ENCODE measurements at regions not wholly inside any gene's neighbourhood (a gene's known extent, or its start where the extent isn't known, plus 50 kb on each side); places are given as distances from the start of the nearest gene placed in this dataset.
A peak's percentile ranks its signal among the peaks of the same experiment; 100 is the strongest.

- 80% methylated on average over 1 of the region's 2 CpGs for WGBS (ENCODE audit: insufficient coverage)
- no peaks in the 10 kb centered on the region for H3K36me3 Mint-ChIP-seq
- Histone ChIP-seq H3K27me3 (ENCODE audit: control insufficient read depth in 2 of 2, insufficient read depth in 2 of 2, low read length in 2 of 2) (no peaks in the 10 kb centered on the region), H3K36me3 (replicated peaks in 1 of 2; ENCODE audit: control insufficient read depth in 1 of 2, insufficient read depth in 2 of 2, low read length in 2 of 2) (no peaks in the 10 kb centered on the region), H4K20me1 (ENCODE audit: insufficient read depth, low read length) (no peaks in the 10 kb centered on the region), H3K9me3 (replicated peaks in 1 of 2; ENCODE audit: control insufficient read depth in 1 of 2, insufficient read depth in 1 of 2, low read length in 2 of 2) (no peaks in the 10 kb centered on the region), H3K79me2 (ENCODE audit: insufficient read depth, low read length) (no peaks in the 10 kb centered on the region), H3K27ac (ENCODE audit: low read depth in 1 of 2, low read length in 2 of 2) (no peak overlapping the region), H3K4me2 (replicated peaks; ENCODE audit: extremely low read depth, low read length, poor library complexity, severe bottlenecking) (no peak overlapping the region), H3K9ac (ENCODE audit: insufficient read depth, low read length, poor library complexity, severe bottlenecking) (no peak overlapping the region), H2AFZ (ENCODE audit: insufficient read depth, low read depth, low read length, poor library complexity, severe bottlenecking) (no peak overlapping the region), H3K4me1 (ENCODE audit: control insufficient read depth in 1 of 2, insufficient read depth in 2 of 2, low read length in 2 of 2) (no peaks in the 10 kb centered on the region), H3K4me3 (replicated peaks in 1 of 3; ENCODE audit: low read depth in 2 of 3, low read length in 3 of 3) (no peak overlapping the region)
- intact Hi-C loops (cut with micrococcal nuclease), result no loop called here
- H3K4me3 Mint-ChIP-seq, result no peak overlapping the region
- H3K27me3 Mint-ChIP-seq (ENCODE audit: low read depth in 3 of 3), result peaks cover 0 to 2% (median 2%) of the 10 kb centered on the region in 3 donors
- TF ChIP-seq CTCF (IDR thresholded peaks at IDR 0.05), result no peak
- no peaks in the 10 kb centered on the region for H3K9me3 Mint-ChIP-seq
- peak in 1 of 3 donors; percentile 9 for DNase-seq
- H3K27ac Mint-ChIP-seq, result peak overlapping the region in 1 of 7 donors; percentile 39
- peaks cover 2% of the 10 kb centered on the region for H3K4me1 Mint-ChIP-seq
Measured at GRCh38 chr4:11618666-11619282, 190.1 kb upstream of the HS3ST1 start.

- H3K4me1 Mint-ChIP-seq, result peaks cover 2% of the 10 kb centered on the region
- Histone ChIP-seq H4K20me1 (ENCODE audit: insufficient read depth, low read length) (no peaks in the 10 kb centered on the region), H3K27me3 (ENCODE audit: control insufficient read depth in 2 of 2, insufficient read depth in 2 of 2, low read length in 2 of 2) (no peaks in the 10 kb centered on the region), H3K4me3 (replicated peaks in 1 of 3; ENCODE audit: low read depth in 2 of 3, low read length in 3 of 3) (no peak overlapping the region), H2AFZ (ENCODE audit: insufficient read depth, low read depth, low read length, poor library complexity, severe bottlenecking) (no peak overlapping the region), H3K36me3 (replicated peaks in 1 of 2; ENCODE audit: control insufficient read depth in 1 of 2, insufficient read depth in 2 of 2, low read length in 2 of 2) (no peaks in the 10 kb centered on the region), H3K9me3 (replicated peaks in 1 of 2; ENCODE audit: control insufficient read depth in 1 of 2, insufficient read depth in 1 of 2, low read length in 2 of 2) (no peaks in the 10 kb centered on the region), H3K4me2 (replicated peaks; ENCODE audit: extremely low read depth, low read length, poor library complexity, severe bottlenecking) (no peak overlapping the region), H3K79me2 (ENCODE audit: insufficient read depth, low read length) (no peaks in the 10 kb centered on the region), H3K9ac (ENCODE audit: insufficient read depth, low read length, poor library complexity, severe bottlenecking) (no peak overlapping the region), H3K4me1 (ENCODE audit: control insufficient read depth in 1 of 2, insufficient read depth in 2 of 2, low read length in 2 of 2) (no peaks in the 10 kb centered on the region), H3K27ac (ENCODE audit: low read depth in 1 of 2, low read length in 2 of 2) (no peak overlapping the region)
- 97% methylated on average over 4 of the region's 4 CpGs for WGBS (ENCODE audit: insufficient coverage)
- no peak for DNase-seq
- intact Hi-C loops (cut with micrococcal nuclease), result no loop called here
- H3K9me3 Mint-ChIP-seq, result no peaks in the 10 kb centered on the region
- H3K36me3 Mint-ChIP-seq, result no peaks in the 10 kb centered on the region
- TF ChIP-seq CTCF (IDR thresholded peaks at IDR 0.05), result no peak
- H3K4me3 Mint-ChIP-seq, result no peak overlapping the region
- H3K27ac Mint-ChIP-seq, result no peak overlapping the region
- H3K27me3 Mint-ChIP-seq (ENCODE audit: low read depth in 3 of 3), result peaks cover 0 to 2% (median 2%) of the 10 kb centered on the region in 3 donors
Measured at GRCh38 chr4:11616856-11617255, 188.2 kb upstream of the HS3ST1 start.
